WTC11 (cell line): ENCODE measurements at regions not wholly inside any gene's neighbourhood (a gene's known extent, or its start where the extent isn't known, plus 50 kb on each side); places are given as distances from the start of the nearest gene placed in this dataset.

Experiments
- ATAC-seq: fragments of 200-7000 bp; cut with Tn5 transposase; 2 replicates; pipeline ENCODE4 v1.10.0; 2021; ENCODE audit warnings: mild to moderate bottlenecking, moderate library complexity
- CTCF ChIA-PET: fragments of 300-600 bp; sonication (Branson Sonifier 250); formaldehyde crosslinking; loops from one replicate; lab custom pipeline; 2021; ENCODE audit warnings: antibody characterized with exemption; lab: Charles Lee
- POLR2A ChIA-PET: fragments of 350-600 bp; sonication (Branson Sonifier 250); formaldehyde crosslinking; loops from one replicate; lab custom pipeline; 2021; ENCODE audit warnings: antibody characterized with exemption; lab: Charles Lee
- DNase-seq: peaks from one replicate; pipeline ENCODE4 v3.0.0; 2021; ENCODE audit warnings: low spot score
- H3K27ac Mint-ChIP-seq: 2 replicates; pipeline ENCODE4 v1.8.0; 2021; ENCODE audit warnings: mixed read lengths
- H3K27me3 Mint-ChIP-seq: 2 replicates; pipeline ENCODE4 v1.8.0; 2021; ENCODE audit warnings: low read depth, mild to moderate bottlenecking, moderate library complexity, mixed read lengths
- H3K36me3 Mint-ChIP-seq: 2 replicates; pipeline ENCODE4 v1.8.0; 2021; ENCODE audit warnings: mixed read lengths
- H3K4me1 Mint-ChIP-seq: 2 replicates; pipeline ENCODE4 v1.8.0; 2022; ENCODE audit warnings: mixed read lengths
- H3K4me3 Mint-ChIP-seq: 2 replicates; pipeline ENCODE4 v1.8.0; 2021; ENCODE audit warnings: mild to moderate bottlenecking, moderate library complexity, mixed read lengths
- H3K9me3 Mint-ChIP-seq: 2 replicates; pipeline ENCODE4 v1.8.0; 2021; ENCODE audit warnings: mixed read lengths
- AFF4 ChIP-seq: sonication (generic); formaldehyde crosslinking; IDR thresholded peaks from 2 replicates; pipeline ENCODE4 v1.8.1; 2023; ENCODE audit warnings: mild to moderate bottlenecking, missing genetic modification reagents, borderline replicate concordance
- AR ChIP-seq: fragments of 250-450 bp; sonication (Bioruptor Pico); IDR thresholded peaks from 2 replicates; pipeline ENCODE4 v1.9.0; 2021; ENCODE audit warnings: mild to moderate bottlenecking
- ATF2 ChIP-seq: sonication (generic); formaldehyde crosslinking; IDR thresholded peaks from 2 replicates; pipeline ENCODE4 v1.8.1; 2022; ENCODE audit warnings: low read depth, missing genetic modification reagents, borderline replicate concordance
- CREB1 ChIP-seq: sonication (generic); formaldehyde crosslinking; IDR thresholded peaks from 2 replicates; pipeline ENCODE4 v1.8.0; 2023; ENCODE audit warnings: mild to moderate bottlenecking, missing genetic modification reagents
- IRF2 ChIP-seq: sonication (generic); formaldehyde crosslinking; IDR thresholded peaks from 2 replicates; pipeline ENCODE4 v1.8.0; 2022; ENCODE audit warnings: low read depth, missing genetic modification reagents, borderline replicate concordance
- JAZF1 ChIP-seq: fragments of 250-450 bp; sonication (Bioruptor Pico); IDR thresholded peaks from 2 replicates; pipeline ENCODE4 v1.9.0; 2021; ENCODE audit warnings: moderate library complexity, mild to moderate bottlenecking, inconsistent platforms
- PRDM15 ChIP-seq: sonication (generic); formaldehyde crosslinking; IDR thresholded peaks from 2 replicates; pipeline ENCODE4 v1.8.0; 2022; ENCODE audit warnings: missing genetic modification reagents
- PRRX2 ChIP-seq: fragments of 250-450 bp; sonication (Bioruptor Pico); IDR thresholded peaks from 2 replicates; pipeline ENCODE4 v1.8.0; 2021; ENCODE audit warnings: mild to moderate bottlenecking
- SMAD3 ChIP-seq: sonication (generic); formaldehyde crosslinking; IDR thresholded peaks from 2 replicates; pipeline ENCODE4 v1.8.0; 2022; ENCODE audit warnings: missing genetic modification reagents, mild to moderate bottlenecking, borderline replicate concordance
- SP1 ChIP-seq: sonication (generic); formaldehyde crosslinking; conservative IDR thresholded peaks from 2 replicates; pipeline ENCODE4 v1.8.1; 2022; ENCODE audit warnings: missing genetic modification reagents
- ZNF416 ChIP-seq: fragments of 250-450 bp; sonication (Bioruptor Pico); IDR thresholded peaks from 2 replicates; pipeline ENCODE4 v1.9.0; 2021; ENCODE audit warnings: mild to moderate bottlenecking, inconsistent platforms
- TF ChIP-seq, protein P1 (sequence below): sonication (generic); formaldehyde crosslinking; IDR thresholded peaks from 2 replicates; pipeline ENCODE4 v1.8.1; 2022; ENCODE audit warnings: mild to moderate bottlenecking, moderate library complexity, missing genetic modification reagents

DNA sequence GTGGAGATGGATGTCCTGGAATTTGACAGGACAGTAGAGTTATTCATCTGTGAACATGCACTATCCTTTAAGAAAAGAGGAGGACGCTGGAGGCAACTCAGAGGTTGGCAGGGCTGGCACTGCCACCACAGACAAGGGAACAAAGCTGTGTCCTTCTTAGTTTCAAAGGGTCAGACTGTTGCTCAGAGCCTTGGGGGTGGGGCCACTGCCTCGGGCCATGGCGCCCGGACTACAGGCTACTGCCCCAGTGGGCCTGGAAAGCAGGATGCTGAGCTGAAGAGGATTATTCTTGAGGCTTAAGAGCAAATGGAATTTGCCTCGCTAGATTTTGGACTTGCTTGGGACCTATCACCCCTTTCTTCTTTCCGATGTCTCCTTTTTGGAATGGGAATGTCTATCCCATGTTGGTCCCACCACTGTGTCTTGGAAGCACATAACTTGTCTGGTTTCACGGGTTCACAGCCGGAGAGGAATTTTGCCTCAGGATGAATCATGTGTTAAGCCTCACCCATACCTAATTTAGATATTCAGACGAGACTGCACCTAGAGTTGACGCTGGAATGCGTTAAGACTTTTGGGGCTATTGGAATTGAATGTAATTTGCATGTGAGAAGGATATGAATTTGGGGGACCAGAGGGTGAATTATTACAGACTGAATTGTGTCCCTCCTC is 114.8 kb upstream of the RFLNA start:
- Mint-ChIP-seq H3K27me3 (peaks cover 3% of the 10 kb centered on the region; the same call in 1 of the 2 replicates), H3K4me1 (peaks cover 38% of the 10 kb centered on the region), H3K27ac (no peak overlapping the region), H3K4me3 (no peak overlapping the region), H3K9me3 (peaks cover 4% of the 10 kb centered on the region; the same call in 1 of the 2 replicates), H3K36me3 (no peaks in the 10 kb centered on the region; the same call in 1 of the 2 replicates)
- TF ChIP-seq ZNF416 = no peak
- TF ChIP-seq SP1 (CRISPR knock-in tag) = no peak
- TF ChIP-seq AR (CRISPR knock-in tag) = no peak
- TF ChIP-seq, protein P1, sequence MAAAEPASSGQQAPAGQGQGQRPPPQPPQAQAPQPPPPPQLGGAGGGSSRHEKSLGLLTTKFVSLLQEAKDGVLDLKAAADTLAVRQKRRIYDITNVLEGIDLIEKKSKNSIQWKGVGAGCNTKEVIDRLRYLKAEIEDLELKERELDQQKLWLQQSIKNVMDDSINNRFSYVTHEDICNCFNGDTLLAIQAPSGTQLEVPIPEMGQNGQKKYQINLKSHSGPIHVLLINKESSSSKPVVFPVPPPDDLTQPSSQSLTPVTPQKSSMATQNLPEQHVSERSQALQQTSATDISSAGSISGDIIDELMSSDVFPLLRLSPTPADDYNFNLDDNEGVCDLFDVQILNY (CRISPR knock-in tag) = no peak
- TF ChIP-seq SMAD3 (CRISPR knock-in tag) = no peak
- TF ChIP-seq AFF4 (CRISPR knock-in tag) = no peak
- TF ChIP-seq PRDM15 (CRISPR knock-in tag) = no peak
- TF ChIP-seq ATF2 = no peak
- TF ChIP-seq CREB1 = no peak
- TF ChIP-seq JAZF1 (CRISPR knock-in tag) = no peak
- TF ChIP-seq PRRX2 (CRISPR knock-in tag) = no peak
- TF ChIP-seq IRF2 (CRISPR knock-in tag) = no peak
- ChIA-PET POLR2A (no interaction called here), CTCF (no interaction called here)
- ATAC-seq (no peak), DNase-seq (no peak)
